ENCODE measurements at regions not wholly inside any gene's neighbourhood (a gene's known extent, or its start where the extent isn't known, plus 50 kb on each side); places are given as distances from the start of the nearest gene placed in this dataset.

GRCh38 chr2:235378944-235379343, 114.9 kb upstream of the AGAP1 start:
- no peaks in the 10 kb centered on the region for H3K4me1 ChIP-seq (ENCODE audit: insufficient read depth, poor library complexity, severe bottlenecking)
- H3K27me3 ChIP-seq (ENCODE audit: insufficient read depth, poor library complexity, severe bottlenecking): no peaks in the 10 kb centered on the region
- no peaks in the 10 kb centered on the region for H3K36me3 ChIP-seq (ENCODE audit: low read depth)
- H3K9me3 ChIP-seq (ENCODE audit: severe bottlenecking): no peaks in the 10 kb centered on the region
- no peak overlapping the region for H3K27ac ChIP-seq (ENCODE audit: poor library complexity, severe bottlenecking)
- TF ChIP-seq, protein P1, sequence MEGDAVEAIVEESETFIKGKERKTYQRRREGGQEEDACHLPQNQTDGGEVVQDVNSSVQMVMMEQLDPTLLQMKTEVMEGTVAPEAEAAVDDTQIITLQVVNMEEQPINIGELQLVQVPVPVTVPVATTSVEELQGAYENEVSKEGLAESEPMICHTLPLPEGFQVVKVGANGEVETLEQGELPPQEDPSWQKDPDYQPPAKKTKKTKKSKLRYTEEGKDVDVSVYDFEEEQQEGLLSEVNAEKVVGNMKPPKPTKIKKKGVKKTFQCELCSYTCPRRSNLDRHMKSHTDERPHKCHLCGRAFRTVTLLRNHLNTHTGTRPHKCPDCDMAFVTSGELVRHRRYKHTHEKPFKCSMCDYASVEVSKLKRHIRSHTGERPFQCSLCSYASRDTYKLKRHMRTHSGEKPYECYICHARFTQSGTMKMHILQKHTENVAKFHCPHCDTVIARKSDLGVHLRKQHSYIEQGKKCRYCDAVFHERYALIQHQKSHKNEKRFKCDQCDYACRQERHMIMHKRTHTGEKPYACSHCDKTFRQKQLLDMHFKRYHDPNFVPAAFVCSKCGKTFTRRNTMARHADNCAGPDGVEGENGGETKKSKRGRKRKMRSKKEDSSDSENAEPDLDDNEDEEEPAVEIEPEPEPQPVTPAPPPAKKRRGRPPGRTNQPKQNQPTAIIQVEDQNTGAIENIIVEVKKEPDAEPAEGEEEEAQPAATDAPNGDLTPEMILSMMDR (IDR thresholded peaks at IDR 0.05; ENCODE audit: poor library complexity, severe bottlenecking): no peak
- DNase-seq (ENCODE audit: low spot score) (no peak), ATAC-seq (ENCODE audit: low read depth) (no peak)
- no peak overlapping the region for H3K4me3 ChIP-seq (ENCODE audit: severe bottlenecking)

GRCh38 chr2:235381261-235381912, 112.5 kb upstream of the AGAP1 start:
- Histone ChIP-seq H3K27ac (ENCODE audit: poor library complexity, severe bottlenecking) (no peak overlapping the region), H3K4me1 (ENCODE audit: insufficient read depth, poor library complexity, severe bottlenecking) (no peaks in the 10 kb centered on the region), H3K27me3 (ENCODE audit: insufficient read depth, poor library complexity, severe bottlenecking) (no peaks in the 10 kb centered on the region), H3K36me3 (ENCODE audit: low read depth) (no peaks in the 10 kb centered on the region), H3K4me3 (ENCODE audit: severe bottlenecking) (no peak overlapping the region), H3K9me3 (ENCODE audit: severe bottlenecking) (no peaks in the 10 kb centered on the region)
- ATAC-seq (ENCODE audit: low read depth): no peak
- TF ChIP-seq, protein P1 (IDR thresholded peaks at IDR 0.05; ENCODE audit: poor library complexity, severe bottlenecking): no peak
- no peak for DNase-seq (ENCODE audit: low spot score)

- no peaks in the 10 kb centered on the region for H3K27me3 ChIP-seq (ENCODE audit: insufficient read depth, poor library complexity, severe bottlenecking)
- no peaks in the 10 kb centered on the region for H3K4me1 ChIP-seq (ENCODE audit: insufficient read depth, poor library complexity, severe bottlenecking)
- H3K36me3 ChIP-seq (ENCODE audit: low read depth): no peaks in the 10 kb centered on the region
- TF ChIP-seq, protein P1 (IDR thresholded peaks at IDR 0.05; ENCODE audit: poor library complexity, severe bottlenecking): no peak
- DNase-seq (ENCODE audit: low spot score) (no peak), ATAC-seq (ENCODE audit: low read depth) (no peak)
- H3K9me3 ChIP-seq (ENCODE audit: severe bottlenecking): no peaks in the 10 kb centered on the region
- no peak overlapping the region for H3K4me3 ChIP-seq (ENCODE audit: severe bottlenecking)
- no peak overlapping the region for H3K27ac ChIP-seq (ENCODE audit: poor library complexity, severe bottlenecking)
These were observed 111.7 kb upstream of the AGAP1 start for GRCh38 chr2:235382179-235382578.

DNA sequence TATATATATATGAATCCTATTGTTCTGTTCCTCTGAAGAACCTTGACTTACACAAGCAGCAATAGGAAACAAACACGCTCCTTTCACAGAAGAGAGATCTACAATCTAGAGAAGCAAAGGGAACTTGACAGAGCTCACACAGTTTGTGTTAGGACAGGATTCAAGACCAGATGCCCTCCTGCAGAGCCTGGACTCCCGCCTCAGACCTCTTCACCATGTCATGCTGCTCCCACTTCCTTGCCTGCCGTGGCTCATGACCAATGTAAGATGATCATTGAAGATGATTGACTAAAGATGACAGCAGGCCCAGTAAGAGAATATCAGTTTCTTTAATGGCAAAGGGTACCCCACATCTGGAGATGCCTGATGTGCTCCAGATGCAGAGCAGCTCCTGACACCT, 111.2 kb upstream of the AGAP1 start:
- H3K27me3 ChIP-seq (ENCODE audit: insufficient read depth, poor library complexity, severe bottlenecking): no peaks in the 10 kb centered on the region
- no peak for DNase-seq (ENCODE audit: low spot score)
- no peaks in the 10 kb centered on the region for H3K36me3 ChIP-seq (ENCODE audit: low read depth)
- ATAC-seq (ENCODE audit: low read depth): no peak
- no peaks in the 10 kb centered on the region for H3K9me3 ChIP-seq (ENCODE audit: severe bottlenecking)
- TF ChIP-seq, protein P1 (IDR thresholded peaks at IDR 0.05; ENCODE audit: poor library complexity, severe bottlenecking): no peak
- H3K27ac ChIP-seq (ENCODE audit: poor library complexity, severe bottlenecking): no peak overlapping the region
- no peak overlapping the region for H3K4me3 ChIP-seq (ENCODE audit: severe bottlenecking)
- no peaks in the 10 kb centered on the region for H3K4me1 ChIP-seq (ENCODE audit: insufficient read depth, poor library complexity, severe bottlenecking)

DNA sequence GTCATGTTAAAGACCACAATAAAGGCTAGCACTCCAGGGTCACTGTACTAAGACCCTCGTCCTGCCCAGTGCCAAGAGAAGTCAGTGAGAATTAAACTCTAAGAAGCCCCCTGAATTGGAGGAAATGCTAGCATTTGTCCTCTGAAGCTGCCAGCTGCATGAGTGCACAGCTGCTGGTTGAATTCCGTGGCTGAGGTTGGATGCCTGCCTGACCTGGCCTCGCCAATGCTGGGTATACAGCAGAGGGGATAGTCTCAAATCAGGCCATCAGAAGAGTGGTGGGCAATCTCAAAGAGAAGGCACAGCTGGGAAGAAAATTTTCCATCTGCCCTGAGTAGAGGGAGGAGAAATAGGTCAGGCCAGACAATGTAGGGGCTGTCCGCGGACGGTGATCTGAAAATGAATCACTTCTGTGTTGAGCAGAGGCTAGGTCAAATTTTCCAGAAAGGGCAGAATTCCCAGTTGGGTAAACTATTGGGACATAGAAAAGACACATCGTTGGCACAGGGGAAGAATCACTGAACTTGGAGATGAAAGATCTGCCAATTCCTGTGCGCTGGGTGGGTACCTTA, 110.5 kb upstream of the AGAP1 start:
- Histone ChIP-seq H3K27ac (ENCODE audit: poor library complexity, severe bottlenecking) (no peak overlapping the region), H3K27me3 (ENCODE audit: insufficient read depth, poor library complexity, severe bottlenecking) (no peaks in the 10 kb centered on the region), H3K4me1 (ENCODE audit: insufficient read depth, poor library complexity, severe bottlenecking) (no peaks in the 10 kb centered on the region), H3K9me3 (ENCODE audit: severe bottlenecking) (no peaks in the 10 kb centered on the region), H3K36me3 (ENCODE audit: low read depth) (no peaks in the 10 kb centered on the region), H3K4me3 (ENCODE audit: severe bottlenecking) (no peak overlapping the region)
- TF ChIP-seq, protein P1 (IDR thresholded peaks at IDR 0.05; ENCODE audit: poor library complexity, severe bottlenecking): no peak
- DNase-seq (ENCODE audit: low spot score) (no peak), ATAC-seq (ENCODE audit: low read depth) (no peak)
